Tibial artery (tissue), 4 donors: ENCODE measurements at regions not wholly inside any gene's neighbourhood (a gene's known extent, or its start where the extent isn't known, plus 50 kb on each side); places are given as distances from the start of the nearest gene placed in this dataset.

Source experiments
- DNase-seq, 2 donors: peaks; one replicate each; pipeline ENCODE4 v3.0.0-alpha.2; 2019
- H3K27ac ChIP-seq, 2 donors: fragments of 200-600 bp; sonication (generic) in 1 of 2; 1 replicate in 1 of 2; 2 replicates in 1 of 2; pipeline ENCODE4 v1.5.1; 2018 to 2019; ENCODE audit warnings: mild to moderate bottlenecking in 1 of 2
- H3K27me3 ChIP-seq, 2 donors: fragments of 200-600 bp; sonication (generic) in 1 of 2; one replicate each; pipeline versions ENCODE4 v1.5.1 to v1.6.0; 2016 to 2019
- H3K36me3 ChIP-seq, 3 donors: fragments of 200-600 bp; sonication (generic) in 2 of 3; one replicate each; pipeline ENCODE4 v1.5.1; 2016 to 2019; ENCODE audit warnings: mild to moderate bottlenecking in 2 of 3
- H3K4me1 ChIP-seq, 4 donors: fragments of 200-600 bp; sonication (generic) in 2 of 4; 1 replicate in 3 of 4; 2 replicates in 1 of 4; pipeline ENCODE4 v1.5.1; 2016 to 2019
- H3K4me3 ChIP-seq, 2 donors: fragments of 200-600 bp; sonication (generic) in 1 of 2; 1 replicate in 1 of 2; 2 replicates in 1 of 2; pipeline ENCODE4 v1.5.1; 2018 to 2019; ENCODE audit warnings: mild to moderate bottlenecking in 2 of 2
- H3K9me3 ChIP-seq, 3 donors: fragments of 200-600 bp; sonication (generic) in 1 of 3; one replicate each; pipeline ENCODE4 v1.5.1; 2016 to 2019
- intact Hi-C: fragments of 100-400 bp; cut with DNase I; formaldehyde crosslinking; loops from one replicate; pipeline ENCODE4 v1.15.0; 2023; ENCODE audit warnings: low total_unique reads
- TF ChIP-seq, protein P1 (sequence below), 2 experiments: fragments of 200-600 bp in 1 of 2; fragments of 450-650 bp in 1 of 2; IDR thresholded peaks; one replicate each; pipeline ENCODE4 v1.5.1; 2017 to 2019; ENCODE audit warnings: antibody characterized with exemption in 2 of 2, mild to moderate bottlenecking in 1 of 2, moderate library complexity in 1 of 2

DNA sequence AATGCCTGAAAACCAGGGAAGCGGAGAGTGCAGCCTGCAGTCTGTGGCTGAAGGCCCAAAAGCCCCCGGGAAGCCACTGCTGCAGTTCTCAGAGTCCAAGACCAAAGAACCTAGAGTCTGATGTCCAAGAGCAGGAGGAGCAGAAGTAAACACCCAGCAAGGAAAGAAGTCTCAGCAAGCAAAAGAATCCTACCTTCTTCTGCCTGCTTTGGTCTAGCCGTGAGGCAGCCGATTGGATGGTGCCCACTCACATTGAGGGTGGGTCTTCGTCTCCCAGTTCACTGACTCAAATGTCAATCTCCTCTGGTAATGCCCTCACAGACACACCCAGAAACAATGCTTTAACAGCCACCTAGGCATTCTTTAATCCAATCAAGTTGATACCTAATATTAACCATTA lies 217.5 kb downstream of the PLA2G4A start:
- TF ChIP-seq, protein P1, sequence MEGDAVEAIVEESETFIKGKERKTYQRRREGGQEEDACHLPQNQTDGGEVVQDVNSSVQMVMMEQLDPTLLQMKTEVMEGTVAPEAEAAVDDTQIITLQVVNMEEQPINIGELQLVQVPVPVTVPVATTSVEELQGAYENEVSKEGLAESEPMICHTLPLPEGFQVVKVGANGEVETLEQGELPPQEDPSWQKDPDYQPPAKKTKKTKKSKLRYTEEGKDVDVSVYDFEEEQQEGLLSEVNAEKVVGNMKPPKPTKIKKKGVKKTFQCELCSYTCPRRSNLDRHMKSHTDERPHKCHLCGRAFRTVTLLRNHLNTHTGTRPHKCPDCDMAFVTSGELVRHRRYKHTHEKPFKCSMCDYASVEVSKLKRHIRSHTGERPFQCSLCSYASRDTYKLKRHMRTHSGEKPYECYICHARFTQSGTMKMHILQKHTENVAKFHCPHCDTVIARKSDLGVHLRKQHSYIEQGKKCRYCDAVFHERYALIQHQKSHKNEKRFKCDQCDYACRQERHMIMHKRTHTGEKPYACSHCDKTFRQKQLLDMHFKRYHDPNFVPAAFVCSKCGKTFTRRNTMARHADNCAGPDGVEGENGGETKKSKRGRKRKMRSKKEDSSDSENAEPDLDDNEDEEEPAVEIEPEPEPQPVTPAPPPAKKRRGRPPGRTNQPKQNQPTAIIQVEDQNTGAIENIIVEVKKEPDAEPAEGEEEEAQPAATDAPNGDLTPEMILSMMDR (IDR thresholded peaks at IDR 0.05): no peak
- Histone ChIP-seq H3K36me3 (no peaks in the 10 kb centered on the region), H3K4me1 (no peaks in the 10 kb centered on the region), H3K9me3 (no peaks in the 10 kb centered on the region), H3K27me3 (no peaks in the 10 kb centered on the region), H3K4me3 (no peak overlapping the region), H3K27ac (no peak overlapping the region)
- intact Hi-C loops: no loop called here
- DNase-seq: no peak

DNA sequence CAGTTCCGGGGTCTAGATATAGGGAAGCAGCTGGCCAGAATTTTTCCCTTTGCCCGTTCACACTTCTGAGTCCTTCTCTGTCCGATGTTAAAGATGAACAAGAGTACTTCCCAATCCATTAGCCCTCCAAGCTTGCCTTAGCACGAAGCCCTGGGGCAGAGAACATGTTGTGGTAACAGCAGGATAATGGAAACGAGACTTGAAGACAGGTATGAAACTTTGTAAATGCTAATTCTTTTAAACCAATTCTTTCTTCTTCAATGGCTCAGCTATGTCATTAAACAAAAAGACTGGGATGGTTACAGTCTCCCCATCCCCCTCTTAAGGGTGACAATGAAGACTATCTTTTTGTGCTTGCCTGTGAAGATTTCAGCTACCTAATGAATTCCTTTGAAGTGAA lies 218.5 kb downstream of the PLA2G4A start:
- Histone ChIP-seq H3K9me3 (no peaks in the 10 kb centered on the region), H3K4me3 (no peak overlapping the region), H3K36me3 (no peaks in the 10 kb centered on the region), H3K27me3 (no peaks in the 10 kb centered on the region), H3K4me1 (no peaks in the 10 kb centered on the region), H3K27ac (no peak overlapping the region)
- TF ChIP-seq, protein P1 (IDR thresholded peaks at IDR 0.05): no peak
- DNase-seq: no peak
- intact Hi-C loops: no loop called here

DNA sequence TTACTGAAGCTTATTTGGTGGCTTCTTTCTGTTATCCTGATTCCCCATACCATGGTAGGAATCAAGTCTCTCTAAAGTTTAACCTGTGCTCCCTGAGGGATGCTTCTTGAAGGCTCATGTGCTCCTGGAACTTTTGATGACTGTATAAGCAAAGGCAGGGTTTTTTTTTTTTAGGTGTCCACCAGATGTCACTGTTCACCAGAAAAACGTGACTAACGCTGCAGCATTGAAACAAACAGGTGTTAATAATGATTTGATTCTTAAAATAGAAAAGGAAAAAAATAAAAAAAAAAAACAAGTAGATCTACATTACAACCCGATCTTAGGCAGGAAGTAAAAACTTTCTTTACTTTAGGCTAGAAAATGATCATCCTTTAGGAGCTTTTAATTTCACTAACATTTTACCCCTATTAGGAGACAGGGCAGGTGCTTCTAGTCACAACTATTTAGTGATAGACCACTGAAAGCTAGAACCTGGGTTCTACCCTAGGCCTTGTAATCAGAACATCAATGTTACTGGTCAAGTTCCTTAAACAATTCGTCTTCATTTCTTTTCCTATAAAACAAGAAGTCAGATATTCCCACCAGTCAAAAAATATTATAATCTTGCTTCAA lies 223.0 kb downstream of the PLA2G4A start:
- DNase-seq: no peak
- H3K4me3 ChIP-seq: no peak overlapping the region
- TF ChIP-seq, protein P1 (IDR thresholded peaks at IDR 0.05): peak in 1 of 2 experiments; percentile 18
- H3K9me3 ChIP-seq: no peaks in the 10 kb centered on the region
- H3K36me3 ChIP-seq: no peaks in the 10 kb centered on the region
- H3K4me1 ChIP-seq: no peaks in the 10 kb centered on the region
- intact Hi-C loops: no loop called here
- no peak overlapping the region for H3K27ac ChIP-seq
- H3K27me3 ChIP-seq: no peaks in the 10 kb centered on the region

DNA sequence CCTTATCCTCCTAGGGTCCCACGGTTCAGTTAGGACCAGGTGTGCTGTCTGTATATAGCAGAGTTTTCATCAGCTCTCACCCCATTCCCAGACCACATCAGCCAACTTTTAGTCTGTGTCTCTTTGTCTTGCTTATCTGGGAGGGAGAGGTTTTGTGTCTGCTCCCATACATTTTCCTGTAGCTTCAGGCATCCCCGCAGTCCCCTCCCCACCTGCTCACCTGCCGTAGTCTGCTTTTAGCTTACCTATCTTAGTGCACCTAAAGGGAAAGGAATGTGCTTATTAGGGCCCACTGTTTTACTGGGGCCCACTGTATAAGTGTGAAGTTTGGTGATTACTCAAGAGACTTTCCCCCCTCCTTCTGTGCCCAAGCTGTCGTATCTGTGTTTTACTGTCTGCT lies 225.1 kb downstream of the PLA2G4A start:
- H3K9me3 ChIP-seq: no peaks in the 10 kb centered on the region
- H3K4me3 ChIP-seq: no peak overlapping the region
- DNase-seq: no peak
- no peaks in the 10 kb centered on the region for H3K27me3 ChIP-seq
- intact Hi-C loops: no loop called here
- H3K4me1 ChIP-seq: no peaks in the 10 kb centered on the region
- no peak overlapping the region for H3K27ac ChIP-seq
- no peaks in the 10 kb centered on the region for H3K36me3 ChIP-seq
- TF ChIP-seq, protein P1 (IDR thresholded peaks at IDR 0.05): no peak

DNA sequence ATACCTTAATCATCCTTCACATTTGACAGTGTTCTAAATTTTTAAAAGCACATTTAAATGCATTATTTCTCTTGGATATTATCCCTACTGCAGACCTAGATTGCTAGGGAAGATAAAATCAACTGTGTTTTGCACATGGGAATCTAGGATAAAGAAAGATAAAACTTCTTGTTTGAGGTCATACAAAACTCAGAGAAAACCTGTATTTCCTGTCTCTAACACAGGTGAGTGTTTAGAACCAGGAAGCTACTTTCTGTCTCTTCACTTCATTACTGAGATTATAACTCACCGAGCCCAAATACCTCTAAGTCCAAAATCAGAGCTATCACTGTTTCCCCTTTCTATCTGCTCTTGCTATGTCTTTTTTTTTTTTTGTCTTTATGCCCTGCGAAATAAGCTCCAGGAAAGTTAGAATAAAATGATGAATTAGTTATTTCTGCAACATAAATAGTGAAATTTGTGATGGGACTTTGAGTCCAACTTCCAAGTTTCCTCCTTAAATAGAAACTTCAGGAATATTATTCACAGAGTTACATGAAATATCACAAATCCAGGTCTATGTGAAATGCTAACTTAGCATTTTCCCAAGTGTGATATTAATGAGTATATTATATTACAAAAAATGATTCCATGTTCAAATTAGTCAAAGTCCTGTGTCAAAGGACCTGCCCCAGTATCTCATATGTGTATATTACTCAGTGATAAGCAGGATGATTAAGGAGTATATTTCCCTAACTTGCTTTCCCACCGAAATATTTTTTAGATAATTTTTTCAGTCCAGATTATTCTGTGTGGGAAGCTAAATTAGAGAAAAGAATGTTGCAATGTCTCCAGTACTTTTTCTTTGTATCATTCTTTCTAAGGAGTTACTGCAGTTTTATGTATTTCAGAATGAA lies 226.4 kb downstream of the PLA2G4A start:
- H3K4me3 ChIP-seq: no peak overlapping the region
- TF ChIP-seq, protein P1 (IDR thresholded peaks at IDR 0.05): no peak
- no peak overlapping the region for H3K27ac ChIP-seq
- no peaks in the 10 kb centered on the region for H3K27me3 ChIP-seq
- no peaks in the 10 kb centered on the region for H3K4me1 ChIP-seq
- intact Hi-C loops: no loop called here
- H3K9me3 ChIP-seq: no peaks in the 10 kb centered on the region
- DNase-seq: no peak
- no peaks in the 10 kb centered on the region for H3K36me3 ChIP-seq
